ENCODE measurements at regions not wholly inside any gene's neighbourhood (a gene's known extent, or its start where the extent isn't known, plus 50 kb on each side); places are given as distances from the start of the nearest gene placed in this dataset.
"Not testable (repeated sequence)": the region's sequence is repeated elsewhere in the genome, so short reads cannot be mapped to it uniquely, and the experiment has no call there.

GRCh38 chr6:18527836-18528743 is 140.9 kb downstream of the RNF144B start:
- DNase-seq = peak; percentile 43

GRCh38 chr6:18530201-18530600 is 143.1 kb downstream of the RNF144B start:
- no peak for DNase-seq

GRCh38 chr6:18532139-18532538 is 145.0 kb downstream of the RNF144B start:
- DNase-seq = no peak

- DNase-seq = no peak
These were observed 146.6 kb downstream of the RNF144B start for GRCh38 chr6:18533793-18534192.

- no peak for DNase-seq
These were observed 149.5 kb downstream of the RNF144B start for GRCh38 chr6:18536591-18537055.

GRCh38 chr6:18538315-18538714 is 151.2 kb downstream of the RNF144B start:
- DNase-seq = no peak

GRCh38 chr6:18543051-18543450 is 155.9 kb downstream of the RNF144B start:
- peak; percentile 63 for DNase-seq

- not testable (repeated sequence) for DNase-seq
These were observed 158.0 kb downstream of the RNF144B start for GRCh38 chr6:18545142-18545541.

- DNase-seq = no peak
These were observed 158.6 kb downstream of the RNF144B start for GRCh38 chr6:18545726-18546125.

- DNase-seq = no peak
These were observed 163.0 kb downstream of the RNF144B start for GRCh38 chr6:18550119-18550518.

- no peak for DNase-seq
These were observed 164.1 kb downstream of the RNF144B start for GRCh38 chr6:18551228-18551627.

GRCh38 chr6:18555750-18556149 is 168.6 kb downstream of the RNF144B start:
- no peak for DNase-seq

GRCh38 chr6:18561037-18561750 is 174.0 kb downstream of the RNF144B start:
- DNase-seq = peak; percentile 47

- no peak for DNase-seq
These were observed 175.6 kb downstream of the RNF144B start for GRCh38 chr6:18562726-18563125.

- DNase-seq = no peak
These were observed 177.6 kb downstream of the RNF144B start for GRCh38 chr6:18564775-18565174.

- no peak for DNase-seq
These were observed 178.1 kb downstream of the RNF144B start for GRCh38 chr6:18565231-18565630.

GRCh38 chr6:18567380-18567779 is 180.2 kb downstream of the RNF144B start:
- no peak for DNase-seq

GRCh38 chr6:18577491-18577890 is 190.3 kb downstream of the RNF144B start:
- no peak for DNase-seq

- DNase-seq = no peak
These were observed 192.0 kb downstream of the RNF144B start for GRCh38 chr6:18579166-18579565.

GRCh38 chr6:18579869-18580268 is 192.7 kb downstream of the RNF144B start:
- DNase-seq = no peak

- no peak for DNase-seq
These were observed 197.2 kb downstream of the RNF144B start for GRCh38 chr6:18584372-18584771.

GRCh38 chr6:18585032-18585573 is 198.0 kb downstream of the RNF144B start:
- DNase-seq = no peak

GRCh38 chr6:18586133-18586532 is 199.0 kb downstream of the RNF144B start:
- DNase-seq = peak; percentile 64
